GM13977 (cell line): ENCODE measurements at regions not wholly inside any gene's neighbourhood (a gene's known extent, or its start where the extent isn't known, plus 50 kb on each side); places are given as distances from the start of the nearest gene placed in this dataset.

Source experiments
- DNase-seq: peaks from one replicate; pipeline ENCODE4 v3.0.0; 2012; ENCODE audit warnings: low spot score
- in situ Hi-C: fragments of 300-500 bp; cut with MboI; formaldehyde crosslinking; loops from one replicate; pipeline ENCODE4 v1.12.0; 2022; ENCODE audit warnings: low sequenced_read_pairs, low pct_unique_long_range_greater_than_20kb, mixed read lengths, inconsistent platforms; ENCODE audit not compliant: unreplicated experiment
- TF ChIP-seq, protein P1 (sequence below): IDR thresholded peaks from 2 replicates; pipeline ENCODE4 v1.5.1; 2012; ENCODE audit warnings: mild to moderate bottlenecking, control low read depth; ENCODE audit not compliant: insufficient read depth; ENCODE audit errors: extremely low read depth, missing control alignments

DNA sequence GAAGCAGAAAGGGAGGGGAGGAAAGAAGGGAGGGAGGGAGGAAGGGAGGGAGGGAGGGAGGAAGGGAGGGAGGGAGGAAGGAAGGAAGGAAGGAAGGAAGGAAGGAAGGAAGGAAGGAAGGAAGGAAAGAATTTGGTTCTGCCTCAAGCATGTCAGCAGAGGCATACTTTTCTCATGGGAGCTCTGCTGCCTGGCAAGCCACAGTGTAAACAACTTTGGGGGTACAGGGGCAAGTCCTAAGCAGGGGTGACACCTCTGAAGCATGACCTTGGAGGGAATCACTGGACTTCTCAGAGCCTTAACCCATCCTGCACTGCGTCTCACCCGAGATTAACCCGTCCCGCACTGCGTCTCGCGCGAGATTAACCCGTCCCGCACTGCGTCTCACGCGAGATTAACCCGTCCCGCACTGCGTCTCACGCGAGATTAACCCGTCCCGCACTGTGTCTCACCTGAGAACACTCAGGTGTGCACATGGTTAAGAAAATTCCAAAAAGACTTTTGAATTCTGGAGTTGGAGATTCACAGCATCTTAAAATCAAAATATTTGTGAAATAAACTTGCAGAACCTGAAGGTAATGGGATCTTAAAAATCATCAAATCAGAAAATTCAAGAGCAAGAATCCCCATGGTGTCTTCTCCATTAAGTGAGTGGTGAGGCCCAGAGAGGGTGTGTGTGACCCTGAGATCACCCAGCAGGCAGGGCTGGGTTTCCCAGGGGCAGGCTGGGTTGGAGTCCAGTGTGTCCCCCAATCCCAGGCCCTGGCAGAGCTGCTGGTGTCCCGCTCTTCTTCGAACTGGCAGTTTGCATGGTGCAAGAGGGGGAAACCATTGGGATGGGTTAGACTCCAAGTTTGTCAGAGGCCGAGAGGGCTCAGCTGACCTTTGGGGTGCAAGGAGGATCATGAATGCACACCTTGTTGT, 190.4 kb downstream of the MN1 start:
- TF ChIP-seq, protein P1, sequence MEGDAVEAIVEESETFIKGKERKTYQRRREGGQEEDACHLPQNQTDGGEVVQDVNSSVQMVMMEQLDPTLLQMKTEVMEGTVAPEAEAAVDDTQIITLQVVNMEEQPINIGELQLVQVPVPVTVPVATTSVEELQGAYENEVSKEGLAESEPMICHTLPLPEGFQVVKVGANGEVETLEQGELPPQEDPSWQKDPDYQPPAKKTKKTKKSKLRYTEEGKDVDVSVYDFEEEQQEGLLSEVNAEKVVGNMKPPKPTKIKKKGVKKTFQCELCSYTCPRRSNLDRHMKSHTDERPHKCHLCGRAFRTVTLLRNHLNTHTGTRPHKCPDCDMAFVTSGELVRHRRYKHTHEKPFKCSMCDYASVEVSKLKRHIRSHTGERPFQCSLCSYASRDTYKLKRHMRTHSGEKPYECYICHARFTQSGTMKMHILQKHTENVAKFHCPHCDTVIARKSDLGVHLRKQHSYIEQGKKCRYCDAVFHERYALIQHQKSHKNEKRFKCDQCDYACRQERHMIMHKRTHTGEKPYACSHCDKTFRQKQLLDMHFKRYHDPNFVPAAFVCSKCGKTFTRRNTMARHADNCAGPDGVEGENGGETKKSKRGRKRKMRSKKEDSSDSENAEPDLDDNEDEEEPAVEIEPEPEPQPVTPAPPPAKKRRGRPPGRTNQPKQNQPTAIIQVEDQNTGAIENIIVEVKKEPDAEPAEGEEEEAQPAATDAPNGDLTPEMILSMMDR: no peak
- in situ Hi-C loops: no loop called here
- DNase-seq: no peak

DNA sequence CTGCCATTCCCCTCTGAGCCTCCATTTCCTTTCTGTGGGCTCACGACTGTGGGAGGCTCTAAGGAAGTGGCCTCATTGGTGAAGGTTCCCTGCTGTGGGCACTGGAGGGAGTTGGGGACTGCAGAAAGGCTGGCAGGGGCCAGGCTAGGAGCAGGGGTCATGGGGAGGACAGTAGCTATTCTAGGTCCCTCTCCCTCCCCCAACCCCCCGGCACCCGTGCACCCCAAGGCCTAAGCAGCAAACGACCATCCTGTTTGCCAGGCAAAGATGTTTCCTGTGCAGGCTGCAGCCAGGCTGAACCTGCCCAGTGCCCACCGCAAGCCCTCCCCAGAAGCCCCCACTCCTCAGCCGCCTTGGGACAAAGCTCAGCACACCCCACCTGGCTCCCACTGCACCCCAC, 189.4 kb downstream of the MN1 start:
- TF ChIP-seq, protein P1: no peak
- in situ Hi-C loops: no loop called here
- no peak for DNase-seq

DNA sequence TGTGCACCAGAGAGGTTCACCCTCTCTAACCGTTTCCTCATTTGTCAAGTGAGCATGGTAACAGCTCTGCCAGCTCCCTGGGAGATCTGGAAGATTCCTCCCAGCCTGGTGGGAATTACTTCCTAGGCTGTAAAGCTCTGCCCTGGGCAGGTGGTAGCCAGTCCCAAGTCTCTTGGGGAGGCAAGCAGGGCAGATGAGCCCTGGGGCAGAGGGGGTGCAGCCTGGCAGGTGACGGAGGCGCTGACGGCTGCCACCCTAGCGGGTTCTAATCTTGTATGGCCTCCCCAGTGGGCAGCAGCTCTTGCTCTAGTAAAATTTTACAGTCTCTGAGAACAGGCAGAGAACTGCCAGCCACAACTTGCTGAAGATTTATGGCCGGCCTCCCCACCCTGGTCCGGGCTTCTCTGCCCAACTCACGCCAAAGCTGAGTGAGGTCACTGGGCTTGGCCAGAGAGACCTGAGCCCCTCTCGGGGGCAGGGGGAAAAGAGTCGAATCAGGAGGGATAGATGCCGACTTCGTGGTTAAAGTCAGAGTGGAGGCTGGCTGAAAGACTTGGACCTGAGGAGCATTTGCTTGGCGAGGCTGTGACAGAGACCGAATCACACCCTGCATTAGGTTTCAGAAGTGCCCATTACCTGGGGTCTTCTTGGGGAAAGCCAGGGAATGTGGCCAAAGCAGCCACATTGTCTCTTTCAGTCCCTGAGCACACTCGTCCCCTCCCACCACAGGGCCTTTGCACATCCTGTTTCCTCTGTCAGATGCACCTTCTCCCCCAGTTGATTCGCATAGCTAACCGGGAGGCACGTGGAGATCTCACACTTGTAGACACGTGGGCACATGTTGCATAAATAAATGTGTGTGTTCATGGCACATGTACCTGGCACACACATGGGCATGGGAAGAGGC, 188.2 kb downstream of the MN1 start:
- no peak for DNase-seq
- TF ChIP-seq, protein P1: no peak
- in situ Hi-C loops: no loop called here

DNA sequence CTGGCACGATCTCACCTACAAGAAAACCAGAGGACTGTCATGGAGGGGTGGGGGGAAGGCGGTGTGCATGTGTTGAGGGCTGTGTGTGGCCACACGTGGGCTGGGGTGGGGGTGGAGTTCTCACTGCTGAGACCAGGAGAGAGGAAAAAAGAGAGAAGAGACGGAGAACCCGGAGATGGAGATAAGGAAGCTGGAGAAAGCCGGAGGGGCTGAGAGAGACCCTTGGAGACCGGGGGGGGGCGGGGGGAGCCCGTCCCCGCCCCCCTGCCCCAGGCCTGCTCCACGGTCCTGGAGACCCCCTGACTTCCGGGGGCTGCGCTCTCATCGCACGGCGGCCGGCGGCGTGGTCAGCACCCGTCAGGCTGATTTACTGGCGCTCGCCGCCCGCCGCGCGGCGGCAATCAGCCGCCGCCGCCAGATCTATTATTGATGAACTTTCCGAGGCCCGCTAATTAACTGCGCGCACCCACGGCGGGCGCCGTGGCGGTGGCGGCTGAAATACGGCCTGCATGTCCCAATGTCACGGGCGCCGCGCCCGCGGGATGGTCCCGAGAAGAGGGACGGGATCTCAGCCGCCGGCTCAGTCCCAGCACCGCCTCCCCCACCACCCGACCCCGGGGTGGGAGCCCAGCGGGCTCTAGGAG, 187.4 kb downstream of the MN1 start:
- DNase-seq: no peak
- in situ Hi-C loops: no loop called here
- TF ChIP-seq, protein P1: no peak

DNA sequence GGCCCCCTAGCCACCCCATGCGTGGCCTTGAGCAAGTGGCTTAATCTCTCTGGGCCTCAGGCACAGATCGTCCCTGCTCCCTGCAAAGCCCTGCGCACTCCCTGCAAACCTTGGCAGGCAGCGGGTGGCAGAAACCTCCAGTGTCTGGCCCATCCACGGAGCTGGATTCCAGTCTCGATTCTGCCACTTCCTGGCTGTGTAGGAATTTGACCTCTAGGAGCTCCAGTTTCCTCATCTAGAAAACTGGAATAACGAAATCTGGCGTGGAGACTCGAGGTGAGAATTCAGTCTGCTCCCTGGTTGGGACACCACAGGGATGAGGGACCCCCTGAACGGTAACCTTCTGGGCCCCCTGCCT, 186.9 kb downstream of the MN1 start:
- in situ Hi-C loops: no loop called here
- TF ChIP-seq, protein P1: no peak
- DNase-seq: no peak

DNA sequence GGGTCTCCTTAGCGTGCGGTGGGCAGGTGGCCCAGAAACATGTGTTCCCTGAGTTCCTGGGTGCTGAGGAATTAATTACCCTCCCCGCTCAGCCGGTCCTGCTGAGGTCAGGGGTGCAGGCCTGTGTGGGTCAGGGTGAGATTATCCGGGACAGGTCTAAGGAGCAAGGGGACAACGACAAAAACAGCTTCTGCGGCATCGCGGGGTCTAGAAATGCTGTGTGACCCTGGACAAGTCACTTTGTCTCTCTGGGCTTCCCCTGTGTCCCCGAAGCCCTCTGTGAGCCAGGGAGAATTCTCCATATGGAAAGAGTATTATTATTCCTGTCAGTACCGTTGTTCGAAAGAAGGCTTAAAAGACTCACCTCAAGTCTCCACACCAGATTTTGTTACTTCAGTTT, 186.1 kb downstream of the MN1 start:
- TF ChIP-seq, protein P1: no peak
- in situ Hi-C loops: no loop called here

More for the DNA sequence above, 186.1 kb downstream of the MN1 start:
- DNase-seq: no peak
